MCF 10A (cell line): ENCODE measurements at regions not wholly inside any gene's neighbourhood (a gene's known extent, or its start where the extent isn't known, plus 50 kb on each side); places are given as distances from the start of the nearest gene placed in this dataset.

Experiments used
- BruUV-seq: library from RNA; stranded (reverse); fragments of 400-500 nt; replicated peaks from 2 replicates; lab custom pipeline; 2021; lab: Mats Ljungman, UMichigan
- CTCF ChIA-PET: fragments of 300-600 bp; sonication (Branson Sonifier 250); formaldehyde crosslinking; extraction: SDS; loops from one replicate; lab custom pipeline; 2021; ENCODE audit warnings: antibody characterized with exemption, inconsistent platforms; lab: Yijun Ruan, JAX
- POLR2A ChIA-PET: fragments of 300-600, 350-650 bp; sonication (Branson Sonifier 250); formaldehyde crosslinking; extraction: SDS; loops from one replicate; lab custom pipeline; 2020; ENCODE audit warnings: antibody characterized with exemption, inconsistent platforms; lab: Yijun Ruan, JAX
- DNase-seq: peaks from one replicate; pipeline ENCODE4 v3.0.0-alpha.2; 2018; ENCODE audit not compliant: unreplicated experiment
- H3K27ac Mint-ChIP-seq: one replicate; pipeline ENCODE4 v1.8.0; 2022; ENCODE audit warnings: mild to moderate bottlenecking, low read depth, mixed read lengths; ENCODE audit not compliant: unreplicated experiment
- H3K27me3 Mint-ChIP-seq: one replicate; pipeline ENCODE4 v1.8.0; 2022; ENCODE audit warnings: mixed read lengths; ENCODE audit not compliant: insufficient read depth, unreplicated experiment
- H3K36me3 Mint-ChIP-seq: one replicate; pipeline ENCODE4 v1.8.0; 2022; ENCODE audit warnings: mild to moderate bottlenecking, moderate library complexity, mixed read lengths; ENCODE audit not compliant: insufficient read depth, unreplicated experiment
- H3K4me1 Mint-ChIP-seq: one replicate; pipeline ENCODE4 v1.8.0; 2022; ENCODE audit warnings: mixed read lengths; ENCODE audit not compliant: insufficient read depth, unreplicated experiment
- H3K4me3 Mint-ChIP-seq: one replicate; pipeline ENCODE4 v1.8.0; 2022; ENCODE audit warnings: mild to moderate bottlenecking, moderate library complexity, mixed read lengths; ENCODE audit not compliant: unreplicated experiment
- H3K9me3 Mint-ChIP-seq: one replicate; pipeline ENCODE4 v1.8.0; 2022; ENCODE audit warnings: mixed read lengths; ENCODE audit not compliant: unreplicated experiment
- CTCF ChIP-seq: fragments of 200-600 bp; IDR thresholded peaks from one replicate; pipeline ENCODE4 v1.8.0; 2022; ENCODE audit warnings: antibody characterized with exemption, mild to moderate bottlenecking; ENCODE audit not compliant: unreplicated experiment
- intact Hi-C: fragments of 100-400 bp; cut with micrococcal nuclease; formaldehyde crosslinking; loops from 2 replicates; pipeline ENCODE4 v1.14.1; 2022

- DNase-seq, result no peak
- peaks cover 9% of the 10 kb centered on the region for H3K4me1 Mint-ChIP-seq
- BruUV-seq, result no TSS peak
- no peaks in the 10 kb centered on the region for H3K27me3 Mint-ChIP-seq
- H3K4me3 Mint-ChIP-seq, result no peak overlapping the region
- ChIA-PET CTCF (no interaction called here), POLR2A (interaction anchor here (0.7 kb wide), 1 partner anchor 125 kb away, joined by 3 read pairs; no protein-coding TSS in a partner anchor)
- H3K9me3 Mint-ChIP-seq, result no peaks in the 10 kb centered on the region
- H3K36me3 Mint-ChIP-seq, result no peaks in the 10 kb centered on the region
- intact Hi-C loops, result no loop called here
- no peak for TF ChIP-seq CTCF
- no peak overlapping the region for H3K27ac Mint-ChIP-seq
These were observed 336.5 kb downstream of the PDGFC start for GRCh38 chr4:156635051-156635450.

- no peak overlapping the region for H3K27ac Mint-ChIP-seq
- no peak for DNase-seq
- no peak overlapping the region for H3K4me3 Mint-ChIP-seq
- peaks cover under 1% of the 10 kb centered on the region for H3K36me3 Mint-ChIP-seq
- intact Hi-C loops, result no loop called here
- H3K9me3 Mint-ChIP-seq, result no peaks in the 10 kb centered on the region
- H3K4me1 Mint-ChIP-seq, result peaks cover 9% of the 10 kb centered on the region
- H3K27me3 Mint-ChIP-seq, result no peaks in the 10 kb centered on the region
- ChIA-PET CTCF (no interaction called here), POLR2A (no interaction called here)
- no TSS peak for BruUV-seq
- no peak for TF ChIP-seq CTCF
These were observed 337.0 kb downstream of the PDGFC start for GRCh38 chr4:156634612-156635011.

GRCh38 chr4:156633847-156634246, 337.8 kb downstream of the PDGFC start:
- CTCF ChIA-PET, result no interaction called here
- Mint-ChIP-seq H3K36me3 (peaks cover 6% of the 10 kb centered on the region), H3K27me3 (no peaks in the 10 kb centered on the region), H3K9me3 (no peaks in the 10 kb centered on the region), H3K4me1 (peaks cover 1% of the 10 kb centered on the region), H3K4me3 (no peak overlapping the region), H3K27ac (no peak overlapping the region)
- POLR2A ChIA-PET, result no interaction called here
- intact Hi-C loops, result no loop called here
- TF ChIP-seq CTCF, result no peak
- BruUV-seq, result no TSS peak
- no peak for DNase-seq

- intact Hi-C loops, result no loop called here
- no peak for TF ChIP-seq CTCF
- no peak overlapping the region for H3K4me3 Mint-ChIP-seq
- H3K36me3 Mint-ChIP-seq, result peaks cover 6% of the 10 kb centered on the region
- POLR2A ChIA-PET, result interaction anchor here (0.7 kb wide), 1 partner anchor 47 kb away, joined by 3 read pairs; no protein-coding TSS in a partner anchor
- no peaks in the 10 kb centered on the region for H3K9me3 Mint-ChIP-seq
- no peak for DNase-seq
- H3K4me1 Mint-ChIP-seq, result no peaks in the 10 kb centered on the region
- no TSS peak for BruUV-seq
- H3K27ac Mint-ChIP-seq, result no peak overlapping the region
- H3K27me3 Mint-ChIP-seq, result no peaks in the 10 kb centered on the region
- CTCF ChIA-PET, result interaction anchor here (0.6 kb wide), 1 partner anchor 516 kb away, joined by 3 read pairs; no protein-coding TSS in a partner anchor
These were observed 342.7 kb downstream of the PDGFC start for GRCh38 chr4:156628858-156629257.
